H9 (cell line): ENCODE measurements at regions not wholly inside any gene's neighbourhood (a gene's known extent, or its start where the extent isn't known, plus 50 kb on each side); places are given as distances from the start of the nearest gene placed in this dataset.

Source experiments
- DNase-seq: peaks from one replicate; pipeline ENCODE4 v3.0.0-alpha.2; 2017
- H2AFZ ChIP-seq: one replicate; pipeline ENCODE4 v1.6.1; 2013; ENCODE audit warnings: mild to moderate bottlenecking, low read length, control low read depth, moderate library complexity
- H2AK5ac ChIP-seq: 2 replicates; pipeline ENCODE4 v1.6.1; 2013; ENCODE audit warnings: low read length, control low read depth, mixed read lengths; ENCODE audit not compliant: insufficient read length
- H2BK120ac ChIP-seq: one replicate; pipeline ENCODE4 v1.6.1; 2013; ENCODE audit warnings: low read depth, mild to moderate bottlenecking, low read length, control low read depth, inconsistent platforms; ENCODE audit not compliant: poor library complexity, severe bottlenecking
- H2BK12ac ChIP-seq: 2 replicates; pipeline ENCODE4 v1.6.1; 2013; ENCODE audit warnings: low read length, control low read depth, mixed read lengths, low read depth; ENCODE audit not compliant: insufficient read length
- H2BK15ac ChIP-seq: 2 replicates; pipeline ENCODE4 v1.6.1; 2013; ENCODE audit warnings: low read depth, low read length, control low read depth
- H2BK20ac ChIP-seq: one replicate; pipeline ENCODE4 v1.6.1; 2013; ENCODE audit warnings: low read depth, mild to moderate bottlenecking, low read length, control low read depth, inconsistent platforms; ENCODE audit not compliant: poor library complexity, severe bottlenecking
- H2BK5ac ChIP-seq: 2 replicates; pipeline ENCODE4 v1.6.1; 2013; ENCODE audit warnings: low read length, control low read depth, mixed read lengths; ENCODE audit not compliant: insufficient read length
- H3K14ac ChIP-seq: 2 replicates; pipeline ENCODE4 v1.6.1; 2013; ENCODE audit warnings: low read length, control low read depth; ENCODE audit not compliant: insufficient read depth
- H3K18ac ChIP-seq: 2 replicates; pipeline ENCODE4 v1.6.1; 2013; ENCODE audit warnings: low read depth, mild to moderate bottlenecking, mixed read lengths, low read length, control low read depth; ENCODE audit not compliant: insufficient read length
- H3K23ac ChIP-seq: 2 replicates; pipeline ENCODE4 v1.6.1; 2013; ENCODE audit warnings: low read length, control low read depth, mixed read lengths, low read depth; ENCODE audit not compliant: insufficient read length
- H3K23me2 ChIP-seq: 2 replicates; pipeline ENCODE4 v1.6.1; 2013; ENCODE audit warnings: low read depth, mild to moderate bottlenecking, mixed read lengths, low read length, control low read depth; ENCODE audit not compliant: insufficient read length, poor library complexity, severe bottlenecking
- H3K27ac ChIP-seq: 2 replicates; pipeline ENCODE4 v1.5.1; 2013; ENCODE audit warnings: low read length, control low read depth, mixed read lengths, low read depth; ENCODE audit not compliant: insufficient read length
- H3K27me3 ChIP-seq: 2 replicates; pipeline ENCODE4 v1.6.1; 2013; ENCODE audit warnings: low read length, control low read depth, inconsistent platforms; ENCODE audit not compliant: insufficient read depth
- H3K4ac ChIP-seq: 2 replicates; pipeline ENCODE4 v1.6.1; 2013; ENCODE audit warnings: low read depth, mild to moderate bottlenecking, control low read depth, inconsistent platforms, low read length, moderate library complexity
- H3K4me1 ChIP-seq: 2 replicates; pipeline ENCODE4 v1.6.1; 2013; ENCODE audit warnings: low read length, control low read depth, inconsistent platforms; ENCODE audit not compliant: insufficient read depth
- H3K4me2 ChIP-seq: 2 replicates; pipeline ENCODE4 v1.6.1; 2013; ENCODE audit warnings: low read length, control low read depth, mixed read lengths; ENCODE audit not compliant: insufficient read length, insufficient read depth
- H3K56ac ChIP-seq: 2 replicates; pipeline ENCODE4 v1.6.1; 2013; ENCODE audit warnings: low read depth, mild to moderate bottlenecking, mixed read lengths, low read length, control low read depth; ENCODE audit not compliant: insufficient read length
- H3K79me1 ChIP-seq: 2 replicates; pipeline ENCODE4 v1.6.1; 2013; ENCODE audit warnings: low read depth, mild to moderate bottlenecking, moderate library complexity, low read length, control low read depth, inconsistent platforms; ENCODE audit not compliant: insufficient read depth, poor library complexity, severe bottlenecking
- H3K79me2 ChIP-seq: 2 replicates; pipeline ENCODE4 v1.6.1; 2013; ENCODE audit warnings: low read length, control low read depth, inconsistent platforms; ENCODE audit not compliant: insufficient read depth
- H3K9ac ChIP-seq: 2 replicates; pipeline ENCODE4 v1.6.1; 2013; ENCODE audit warnings: low read length, control low read depth, mixed read lengths; ENCODE audit not compliant: insufficient read length; ENCODE audit errors: extremely low read depth
- H3K9me3 ChIP-seq: one replicate; pipeline ENCODE4 v1.6.1; 2013; ENCODE audit warnings: low read depth, low read length, inconsistent platforms; ENCODE audit not compliant: control insufficient read depth
- H3T11ph ChIP-seq: one replicate; pipeline ENCODE4 v1.6.1; 2013; ENCODE audit warnings: mild to moderate bottlenecking, low read length, control low read depth, inconsistent platforms
- H4K20me1 ChIP-seq: one replicate; pipeline ENCODE4 v1.6.1; 2013; ENCODE audit not compliant: control insufficient read depth, insufficient read length, insufficient read depth
- H4K5ac ChIP-seq: 2 replicates; pipeline ENCODE4 v1.6.1; 2013; ENCODE audit warnings: low read depth, mild to moderate bottlenecking, mixed read lengths, low read length, control low read depth; ENCODE audit not compliant: insufficient read length
- H4K8ac ChIP-seq: replicated peaks from 2 replicates; pipeline ENCODE4 v1.6.1; 2013; ENCODE audit warnings: low read length, control low read depth, mixed read lengths, low read depth; ENCODE audit not compliant: insufficient read length
- H4K91ac ChIP-seq: 2 replicates; pipeline ENCODE4 v1.6.1; 2013; ENCODE audit warnings: low read depth, mild to moderate bottlenecking, moderate library complexity, mixed read lengths, low read length, control low read depth; ENCODE audit not compliant: insufficient read length
- H3K27ac Mint-ChIP-seq, 3 experiments: 2 replicates in 2 of 3; 3 replicates in 1 of 3; pipeline ENCODE4 v1.8.0; 2020 to 2021; ENCODE audit warnings: mixed read lengths in 3 of 3, mild to moderate bottlenecking in 1 of 3, moderate library complexity in 1 of 3
- H3K27me3 Mint-ChIP-seq: 2 replicates; pipeline ENCODE4 v1.8.0; 2021; ENCODE audit warnings: low read depth, mild to moderate bottlenecking, moderate library complexity, mixed read lengths
- H3K36me3 Mint-ChIP-seq, 3 experiments: 2 replicates in 2 of 3; 3 replicates in 1 of 3; pipeline ENCODE4 v1.8.0; 2020 to 2021; ENCODE audit warnings: low read depth in 3 of 3, mixed read lengths in 3 of 3; ENCODE audit not compliant: insufficient read depth in 1 of 3
- H3K4me1 Mint-ChIP-seq, 2 experiments: 2 replicates each; pipeline ENCODE4 v1.8.0; 2020; ENCODE audit warnings: mixed read lengths in 2 of 2
- H3K4me3 Mint-ChIP-seq, 2 experiments: 2 replicates in 1 of 2; 3 replicates in 1 of 2; pipeline ENCODE4 v1.8.0; 2020 to 2021; ENCODE audit warnings: mild to moderate bottlenecking in 2 of 2, mixed read lengths in 2 of 2, moderate library complexity in 1 of 2
- H3K9me3 Mint-ChIP-seq, 2 experiments: 2 replicates in 1 of 2; 3 replicates in 1 of 2; pipeline ENCODE4 v1.8.0; 2020; ENCODE audit warnings: mild to moderate bottlenecking in 2 of 2, mixed read lengths in 2 of 2, moderate library complexity in 1 of 2
- CTCF ChIP-seq: fragments of 200-600 bp; sonication (generic); conservative IDR thresholded peaks from 3 replicates; pipeline ENCODE4 v1.8.0; 2021; ENCODE audit warnings: antibody characterized with exemption, mild to moderate bottlenecking
- WGBS: extraction: QIAGEN DNeasy Blood & Tissue Kit; methylation state at CpG from one replicate; pipeline ENCODE4 v1.1.7; 2013; ENCODE audit warnings: missing lambda C conversion rate, low lambda C conversion rate, mixed read lengths; ENCODE audit not compliant: insufficient read length; ENCODE audit errors: extremely low coverage; 5-methylcytosine and 5-hydroxymethylcytosine counted together

- Mint-ChIP-seq H3K36me3 (no peaks in the 10 kb centered on the region), H3K27me3 (no peaks in the 10 kb centered on the region)
- H3K27me3 ChIP-seq = no peaks in the 10 kb centered on the region
Measured at GRCh38 chr6:19009769-19010168, 622.6 kb downstream of the RNF144B start.

More at GRCh38 chr6:19009769-19010168, 622.6 kb downstream of the RNF144B start:
- Histone ChIP-seq H2AK5ac (no peak overlapping the region), H2BK12ac (no peak overlapping the region), H3K9me3 (no peaks in the 10 kb centered on the region), H3K4me2 (no peak overlapping the region), H4K8ac (no peak overlapping the region), H3K56ac (no peak overlapping the region), H3K9ac (no peak overlapping the region), H3K4ac (no peak overlapping the region), H3K18ac (no peak overlapping the region), H4K20me1 (no peaks in the 10 kb centered on the region), H2AFZ (no peak overlapping the region), H2BK5ac (no peak overlapping the region), H2BK120ac (no peak overlapping the region), H3K79me2 (no peaks in the 10 kb centered on the region), H3K4me1 (no peaks in the 10 kb centered on the region), H2BK15ac (no peak overlapping the region), H4K5ac (no peak overlapping the region), H3K14ac (no peak overlapping the region), H3K79me1 (no peaks in the 10 kb centered on the region), H2BK20ac (no peak overlapping the region), H3K23me2 (no peaks in the 10 kb centered on the region), H3T11ph (no peak overlapping the region), H4K91ac (no peak overlapping the region), H3K27ac (no peak overlapping the region), H3K23ac (no peak overlapping the region)
- TF ChIP-seq CTCF = no peak
- DNase-seq = no peak
- no peaks in the 10 kb centered on the region for H3K4me1 Mint-ChIP-seq
- H3K27ac Mint-ChIP-seq = no peak overlapping the region
- H3K4me3 Mint-ChIP-seq = no peak overlapping the region
- H3K9me3 Mint-ChIP-seq = no peaks in the 10 kb centered on the region
- no CpG with 5 or more reads among the region's 3 CpGs for WGBS
